ENCODE measurements at regions not wholly inside any gene's neighbourhood (a gene's known extent, or its start where the extent isn't known, plus 50 kb on each side); places are given as distances from the start of the nearest gene placed in this dataset.

GRCh38 chr12:116403546-116403945 is 126.1 kb upstream of the MED13L start:
- ChIA-PET CTCF (interaction anchor here (1.6 kb wide), 1 partner anchor 27 kb away, joined by 4 read pairs; no protein-coding TSS in a partner anchor), POLR2A (no interaction called here)
- no peak for DNase-seq (ENCODE audit: low read depth, low spot score)
- Histone ChIP-seq H3K9me1 (replicated peaks; ENCODE audit: control insufficient read depth, extremely low read depth, insufficient read depth, low read length) (no peaks in the 10 kb centered on the region), H3K27me3 (ENCODE audit: control insufficient read depth in 2 of 2, insufficient read depth in 2 of 2, low read length in 2 of 2) (no peaks in the 10 kb centered on the region), H3K36me3 (ENCODE audit: control insufficient read depth in 2 of 2, extremely low read depth in 1 of 2, insufficient read depth in 2 of 2, low read length in 2 of 2) (no peaks in the 10 kb centered on the region), H3K4me3 (replicated peaks in 1 of 3; ENCODE audit: insufficient read depth in 1 of 3, low read depth in 1 of 3, low read length in 3 of 3) (no peak overlapping the region), H4K20me1 (replicated peaks; ENCODE audit: control insufficient read depth, extremely low read depth, insufficient read depth, low read length) (no peaks in the 10 kb centered on the region), H3K9ac (replicated peaks; ENCODE audit: extremely low read depth, insufficient read depth, low read length) (no peak overlapping the region), H2AFZ (ENCODE audit: low read depth, low read length) (no peak overlapping the region), H3K27ac (ENCODE audit: insufficient read depth, low read depth, low read length) (no peak overlapping the region), H3K79me2 (ENCODE audit: control insufficient read depth, insufficient read depth, low read length) (no peaks in the 10 kb centered on the region), H3K9me3 (replicated peaks; ENCODE audit: control insufficient read depth, insufficient read depth, low read length) (no peaks in the 10 kb centered on the region), H3K4me1 (ENCODE audit: control insufficient read depth, extremely low read depth, insufficient read depth, low read length) (no peaks in the 10 kb centered on the region), H3K4me2 (ENCODE audit: insufficient read depth, low read length) (no peak overlapping the region)
- FAIRE-seq, result no peak
- TF ChIP-seq MYC (IDR thresholded peaks at IDR 0.05; ENCODE audit: low read depth, low read length), result no peak
- no peak for TF ChIP-seq CTCF (IDR thresholded peaks at IDR 0.05; ENCODE audit: extremely low read depth in 1 of 2, insufficient read depth in 1 of 2, low read depth in 1 of 2, low read length in 2 of 2)
- TF ChIP-seq POLR2AphosphoS5 (IDR thresholded peaks at IDR 0.05; ENCODE audit: insufficient read depth, low read depth, low read length), result no peak
- no peak for TF ChIP-seq MAX (IDR thresholded peaks at IDR 0.05; ENCODE audit: insufficient read depth, insufficient read length)
- no peak for TF ChIP-seq FOS (IDR thresholded peaks at IDR 0.05; ENCODE audit: borderline replicate concordance, insufficient read depth, low read length)
- TF ChIP-seq EZH2 (IDR thresholded peaks at IDR 0.05; ENCODE audit: borderline replicate concordance, low read depth, low read length, severe bottlenecking), result no peak
- no peak for TF ChIP-seq POLR2A (IDR thresholded peaks at IDR 0.05; ENCODE audit: low read depth, low read length)
- no peak for TF ChIP-seq GATA2 (IDR thresholded peaks at IDR 0.05; ENCODE audit: insufficient read depth, insufficient read length, low read depth, low read length)
- dilution Hi-C loops (cut with MboI; ENCODE audit: extremely low pct_ligation_motif_present, low sequenced_read_pairs), result no loop called here
- intact Hi-C loops (cut with micrococcal nuclease), result no loop called here
- BruUV-seq (replicated peaks), result no TSS peak
